ENCODE measurements at regions not wholly inside any gene's neighbourhood (a gene's known extent, or its start where the extent isn't known, plus 50 kb on each side); places are given as distances from the start of the nearest gene placed in this dataset.

GRCh38 chr6:92267335-92267734, 1152.0 kb downstream of the EPHA7 start:
- ATAC-seq = peak; percentile 38
- no peak overlapping the region for H3K9ac ChIP-seq (ENCODE audit: control insufficient read depth, insufficient read depth, low read length)
- 80% methylated on average over 1 of the region's 1 CpG for WGBS (ENCODE audit: insufficient coverage, insufficient replicate concordance, low lambda C conversion rate, missing lambda C conversion rate)
- H3K27me3 ChIP-seq (replicated peaks in 1 of 2; ENCODE audit: control insufficient read depth in 2 of 2, insufficient read depth in 2 of 2, low read length in 1 of 2) = no peaks in the 10 kb centered on the region
- no peaks in the 10 kb centered on the region for H4K20me1 ChIP-seq (ENCODE audit: control insufficient read depth, insufficient read depth)
- no peaks in the 10 kb centered on the region for H3K36me3 ChIP-seq (ENCODE audit: control insufficient read depth in 2 of 2, insufficient read depth in 2 of 2, low read length in 1 of 2)
- in situ Hi-C loops (cut with MboI) (no loop called here), intact Hi-C loops (cut with micrococcal nuclease; ENCODE audit: unreplicated experiment) (no loop called here)
- H3K9me3 ChIP-seq (replicated peaks; ENCODE audit: control insufficient read depth, insufficient read depth, low read length) = no peaks in the 10 kb centered on the region
- POLR2A ChIA-PET = no interaction called here
- H2AFZ ChIP-seq (ENCODE audit: control insufficient read depth, low read depth, low read length) = no peak overlapping the region
- H3K4me3 ChIP-seq = no peak overlapping the region
- RAD21 ChIA-PET (ENCODE audit: unreplicated experiment) = no interaction called here
- no peak overlapping the region for H3K4me2 ChIP-seq (ENCODE audit: control insufficient read depth, insufficient read depth)
- H3K4me1 ChIP-seq (ENCODE audit: control insufficient read depth, insufficient read depth, low read length) = no peaks in the 10 kb centered on the region
- H3K79me2 ChIP-seq (ENCODE audit: control insufficient read depth, insufficient read depth, low read length) = no peaks in the 10 kb centered on the region
- FAIRE-seq = no peak
- CTCF ChIA-PET = no interaction called here
- DNase-seq (ENCODE audit: low read depth, low spot score) = no peak
- BruUV-seq (replicated peaks) = no TSS peak
- SMC1A ChIA-PET (ENCODE audit: uncharacterized antibody, unreplicated experiment) = interaction anchor here (1.0 kb wide), 1 partner anchor 10 kb away, joined by 3 read pairs; no protein-coding TSS in a partner anchor
- H3K27ac ChIP-seq (ENCODE audit: control insufficient read depth, insufficient read depth) = no peak overlapping the region
- TF ChIP-seq ZNF384 (IDR thresholded peaks at IDR 0.05; ENCODE audit: borderline replicate concordance, low read depth, low read length) = no peak
- no peak for TF ChIP-seq E4F1 (IDR thresholded peaks at IDR 0.05; ENCODE audit: borderline replicate concordance, partially characterized antibody)
- TF ChIP-seq CHD4 (IDR thresholded peaks at IDR 0.05) = no peak
- TF ChIP-seq NR2F1 (conservative IDR thresholded peaks at IDR 0.05) = no peak
- no peak for TF ChIP-seq RELA (IDR thresholded peaks at IDR 0.05; ENCODE audit: borderline replicate concordance, partially characterized antibody)
- TF ChIP-seq NRF1 (conservative IDR thresholded peaks at IDR 0.05; ENCODE audit: low read depth, low read length) = no peak
- TF ChIP-seq JUNB (IDR thresholded peaks at IDR 0.05) = no peak
- TF ChIP-seq CBX3 (IDR thresholded peaks at IDR 0.05; ENCODE audit: borderline replicate concordance, low read depth) = no peak
- no peak for TF ChIP-seq MEF2A (IDR thresholded peaks at IDR 0.05; ENCODE audit: insufficient read depth, low read depth, low read length)
- TF ChIP-seq RELB (IDR thresholded peaks at IDR 0.05; ENCODE audit: low read depth) = no peak
- TF ChIP-seq NR2C2 (IDR thresholded peaks at IDR 0.05; ENCODE audit: borderline replicate concordance, control insufficient read depth, insufficient read length, low read depth) = no peak
- TF ChIP-seq RCOR1 (conservative IDR thresholded peaks at IDR 0.05; ENCODE audit: low read depth, low read length) = no peak
- no peak for TF ChIP-seq SKIL (IDR thresholded peaks at IDR 0.05; ENCODE audit: low read depth, poor library complexity, severe bottlenecking)
- no peak for TF ChIP-seq SMARCA5 (IDR thresholded peaks at IDR 0.05)
- TF ChIP-seq ASH2L (IDR thresholded peaks at IDR 0.05; ENCODE audit: borderline replicate concordance, low read depth) = no peak
- TF ChIP-seq, protein P1, sequence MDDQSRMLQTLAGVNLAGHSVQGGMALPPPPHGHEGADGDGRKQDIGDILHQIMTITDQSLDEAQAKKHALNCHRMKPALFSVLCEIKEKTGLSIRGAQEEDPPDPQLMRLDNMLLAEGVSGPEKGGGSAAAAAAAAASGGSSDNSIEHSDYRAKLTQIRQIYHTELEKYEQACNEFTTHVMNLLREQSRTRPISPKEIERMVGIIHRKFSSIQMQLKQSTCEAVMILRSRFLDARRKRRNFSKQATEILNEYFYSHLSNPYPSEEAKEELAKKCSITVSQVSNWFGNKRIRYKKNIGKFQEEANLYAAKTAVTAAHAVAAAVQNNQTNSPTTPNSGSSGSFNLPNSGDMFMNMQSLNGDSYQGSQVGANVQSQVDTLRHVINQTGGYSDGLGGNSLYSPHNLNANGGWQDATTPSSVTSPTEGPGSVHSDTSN (IDR thresholded peaks at IDR 0.05; ENCODE audit: insufficient replicate concordance, low read depth, low read length) = no peak
- TF ChIP-seq, protein P2, sequence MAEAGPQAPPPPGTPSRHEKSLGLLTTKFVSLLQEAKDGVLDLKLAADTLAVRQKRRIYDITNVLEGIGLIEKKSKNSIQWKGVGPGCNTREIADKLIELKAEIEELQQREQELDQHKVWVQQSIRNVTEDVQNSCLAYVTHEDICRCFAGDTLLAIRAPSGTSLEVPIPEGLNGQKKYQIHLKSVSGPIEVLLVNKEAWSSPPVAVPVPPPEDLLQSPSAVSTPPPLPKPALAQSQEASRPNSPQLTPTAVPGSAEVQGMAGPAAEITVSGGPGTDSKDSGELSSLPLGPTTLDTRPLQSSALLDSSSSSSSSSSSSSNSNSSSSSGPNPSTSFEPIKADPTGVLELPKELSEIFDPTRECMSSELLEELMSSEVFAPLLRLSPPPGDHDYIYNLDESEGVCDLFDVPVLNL (IDR thresholded peaks at IDR 0.05; ENCODE audit: low read depth, low read length) = no peak
- TF ChIP-seq HDAC2 (IDR thresholded peaks at IDR 0.05) = no peak

All from GM12878 (cell line).